IMR-90 (cell line): ENCODE measurements at regions not wholly inside any gene's neighbourhood (a gene's known extent, or its start where the extent isn't known, plus 50 kb on each side); places are given as distances from the start of the nearest gene placed in this dataset.

Source experiments
- BHLHE40 ChIP-seq: fragments of 150-350 bp; IDR thresholded peaks from 2 replicates; pipeline ENCODE4 v1.6.1; 2016; ENCODE audit warnings: mild to moderate bottlenecking, low read depth, low read length
- CEBPB ChIP-seq: IDR thresholded peaks from 2 replicates; pipeline ENCODE4 v1.6.1; 2012; ENCODE audit warnings: low read depth, low read length, improper control_type of control experiment
- FOS ChIP-seq: fragments of 150-350 bp; IDR thresholded peaks from 2 replicates; pipeline ENCODE4 v1.6.1; 2016; ENCODE audit warnings: low read depth, low read length
- MAZ ChIP-seq: IDR thresholded peaks from 2 replicates; pipeline ENCODE4 v1.6.1; 2012; ENCODE audit warnings: low read depth, mild to moderate bottlenecking, low read length, improper control_type of control experiment, moderate library complexity, borderline replicate concordance
- MXI1 ChIP-seq: IDR thresholded peaks from 2 replicates; pipeline ENCODE4 v1.6.1; 2012; ENCODE audit warnings: low read depth, mild to moderate bottlenecking, low read length, moderate library complexity, borderline replicate concordance
- NFE2L2 ChIP-seq: fragments of 150-350 bp; IDR thresholded peaks from 2 replicates; pipeline ENCODE4 v1.6.1; 2016; ENCODE audit warnings: low read depth, mild to moderate bottlenecking, low read length
- POLR2A ChIP-seq: IDR thresholded peaks from 2 replicates; pipeline ENCODE4 v1.6.1; 2012; ENCODE audit warnings: mild to moderate bottlenecking, low read depth, low read length
- RAD21 ChIP-seq: IDR thresholded peaks from 2 replicates; pipeline ENCODE4 v1.6.1; 2012; ENCODE audit warnings: low read length, improper control_type of control experiment
- RCOR1 ChIP-seq: IDR thresholded peaks from 2 replicates; pipeline ENCODE4 v1.6.1; 2012; ENCODE audit warnings: mild to moderate bottlenecking, low read length, improper control_type of control experiment; ENCODE audit not compliant: insufficient replicate concordance
- RFX5 ChIP-seq: IDR thresholded peaks from 2 replicates; pipeline ENCODE4 v1.8.0; 2012; ENCODE audit warnings: low read depth, mild to moderate bottlenecking, low read length, moderate library complexity
- SMC3 ChIP-seq: fragments of 150-350 bp; IDR thresholded peaks from 2 replicates; pipeline ENCODE4 v1.6.1; 2016; ENCODE audit warnings: low read depth, mild to moderate bottlenecking, antibody characterized with exemption, low read length, moderate library complexity
- USF2 ChIP-seq: fragments of 150-350 bp; IDR thresholded peaks from 2 replicates; pipeline ENCODE4 v1.6.1; 2017; ENCODE audit warnings: mild to moderate bottlenecking, antibody characterized with exemption, low read length, low read depth
- TF ChIP-seq, protein P1 (sequence below): conservative IDR thresholded peaks from 2 replicates; pipeline ENCODE4 v1.5.1; 2012; ENCODE audit warnings: mild to moderate bottlenecking, low read depth, low read length, improper control_type of control experiment

DNA sequence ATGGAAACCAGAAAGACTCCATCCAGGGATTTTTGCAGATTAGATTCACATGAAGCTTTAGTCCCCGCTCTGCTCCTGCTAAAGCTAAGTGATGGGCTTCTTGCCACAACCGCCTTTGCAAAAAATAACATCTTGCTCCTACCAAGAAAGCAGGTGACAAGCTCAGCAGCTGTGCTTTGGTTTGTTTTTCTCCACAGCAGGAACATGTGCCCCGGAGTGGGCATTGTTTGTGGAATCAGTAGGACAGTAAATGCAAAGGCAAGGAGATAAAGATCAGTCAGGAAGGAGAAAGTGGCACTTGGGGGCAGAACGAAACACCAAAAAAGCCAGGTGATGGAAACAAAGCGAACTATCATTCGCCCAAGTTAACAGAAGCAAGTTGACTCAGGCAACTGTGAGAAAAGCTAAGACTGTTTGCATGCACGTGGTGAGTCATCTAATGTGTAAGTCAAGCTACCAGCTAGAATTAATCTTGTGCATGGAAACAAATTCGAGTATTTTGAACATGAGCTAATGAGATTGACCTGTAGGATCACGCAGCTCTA lies 165.5 kb upstream of the PLXNC1 start:
- TF ChIP-seq, protein P1, sequence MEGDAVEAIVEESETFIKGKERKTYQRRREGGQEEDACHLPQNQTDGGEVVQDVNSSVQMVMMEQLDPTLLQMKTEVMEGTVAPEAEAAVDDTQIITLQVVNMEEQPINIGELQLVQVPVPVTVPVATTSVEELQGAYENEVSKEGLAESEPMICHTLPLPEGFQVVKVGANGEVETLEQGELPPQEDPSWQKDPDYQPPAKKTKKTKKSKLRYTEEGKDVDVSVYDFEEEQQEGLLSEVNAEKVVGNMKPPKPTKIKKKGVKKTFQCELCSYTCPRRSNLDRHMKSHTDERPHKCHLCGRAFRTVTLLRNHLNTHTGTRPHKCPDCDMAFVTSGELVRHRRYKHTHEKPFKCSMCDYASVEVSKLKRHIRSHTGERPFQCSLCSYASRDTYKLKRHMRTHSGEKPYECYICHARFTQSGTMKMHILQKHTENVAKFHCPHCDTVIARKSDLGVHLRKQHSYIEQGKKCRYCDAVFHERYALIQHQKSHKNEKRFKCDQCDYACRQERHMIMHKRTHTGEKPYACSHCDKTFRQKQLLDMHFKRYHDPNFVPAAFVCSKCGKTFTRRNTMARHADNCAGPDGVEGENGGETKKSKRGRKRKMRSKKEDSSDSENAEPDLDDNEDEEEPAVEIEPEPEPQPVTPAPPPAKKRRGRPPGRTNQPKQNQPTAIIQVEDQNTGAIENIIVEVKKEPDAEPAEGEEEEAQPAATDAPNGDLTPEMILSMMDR, result no peak
- TF ChIP-seq RAD21 (no peak), USF2 (no peak), POLR2A (no peak), NFE2L2 (no peak), RCOR1 (no peak), BHLHE40 (peak; percentile 61), MXI1 (no peak), CEBPB (peak; percentile 9; the same call in 1 of the 2 replicates), SMC3 (peak; percentile 25; the same call in 1 of the 2 replicates), MAZ (no peak), RFX5 (no peak), FOS (peak; percentile 88)
